HG03432 (cell line): ENCODE measurements at regions not wholly inside any gene's neighbourhood (a gene's known extent, or its start where the extent isn't known, plus 50 kb on each side); places are given as distances from the start of the nearest gene placed in this dataset.
A peak's percentile ranks its signal among the peaks of the same experiment; 100 is the strongest.

Experiments used
- ATAC-seq: cut with Tn5 transposase; IDR thresholded peaks from one replicate; pipeline ENCODE4 v1.9.1; 2021; ENCODE audit warnings: mild to moderate bottlenecking, moderate library complexity; ENCODE audit not compliant: unreplicated experiment

DNA sequence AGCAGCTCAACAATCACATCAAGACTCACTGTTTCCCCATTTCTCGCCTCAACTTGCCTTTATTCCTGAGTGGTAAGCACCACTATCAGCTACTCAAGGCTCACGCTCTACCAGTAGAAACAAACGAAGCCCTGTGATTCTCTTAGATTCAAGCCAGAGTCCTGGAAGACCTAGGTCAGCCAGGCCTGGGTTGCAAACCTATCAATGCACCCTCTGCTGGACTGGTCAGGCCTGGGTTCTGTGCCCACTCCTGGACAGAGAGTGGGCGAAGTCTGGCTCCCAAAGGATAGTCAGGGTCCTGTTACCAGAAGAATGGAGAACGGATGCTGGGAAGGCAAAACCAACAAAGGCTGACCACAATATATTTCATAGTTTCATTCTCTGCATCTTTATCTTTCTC, 308.4 kb downstream of the SHQ1 start:
- ATAC-seq: no peak

DNA sequence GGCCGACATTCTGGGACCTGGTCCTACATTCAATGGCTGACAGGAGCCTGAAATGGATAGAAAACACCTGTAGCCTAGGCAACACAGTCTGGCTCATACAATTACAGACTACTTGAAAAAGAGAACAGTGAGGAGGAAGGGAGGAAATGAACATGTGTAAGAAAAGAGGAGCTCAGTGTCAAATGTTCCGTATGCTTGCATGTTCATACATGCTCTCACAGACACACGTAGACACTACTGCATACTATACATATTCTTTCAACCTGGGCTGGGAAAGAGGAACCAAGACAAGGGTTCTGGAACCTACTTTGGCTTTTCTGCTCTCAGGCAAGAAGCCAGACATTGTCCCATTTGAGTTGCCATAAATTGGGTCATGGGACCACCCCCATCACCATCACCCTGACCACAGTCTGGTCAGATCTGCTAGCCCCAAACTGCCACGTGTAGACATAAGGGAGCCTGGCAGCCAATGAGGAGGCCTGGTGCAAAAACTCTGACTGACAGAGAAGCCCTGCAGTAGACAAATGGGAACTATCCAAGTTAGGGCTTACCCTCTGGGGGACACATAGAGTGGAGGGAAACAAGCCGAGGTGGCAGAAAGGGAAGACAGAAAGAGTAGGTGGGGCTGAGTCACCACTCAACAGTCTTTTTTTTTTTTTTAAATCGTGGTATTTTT, 310.0 kb downstream of the SHQ1 start:
- ATAC-seq: no peak

DNA sequence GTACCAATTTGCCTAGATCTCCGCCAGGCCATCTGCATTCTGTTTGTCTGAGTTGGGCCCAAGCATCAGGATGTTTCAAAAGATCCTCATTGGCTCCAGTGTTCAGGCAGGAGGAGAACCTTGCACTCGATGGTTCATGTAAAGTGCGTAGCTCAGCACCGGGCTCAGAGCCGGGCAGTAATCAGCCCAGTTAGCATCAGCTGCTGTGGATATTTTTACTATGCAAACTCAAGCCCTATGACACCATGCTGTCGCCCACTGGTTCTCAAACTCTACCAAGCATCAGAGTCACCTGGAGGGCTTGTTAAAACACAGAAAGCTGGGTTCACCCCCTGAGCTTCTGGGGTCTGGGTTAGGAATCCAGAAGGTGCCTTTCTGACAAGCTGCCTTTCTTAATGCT, 310.8 kb downstream of the SHQ1 start:
- no peak for ATAC-seq

DNA sequence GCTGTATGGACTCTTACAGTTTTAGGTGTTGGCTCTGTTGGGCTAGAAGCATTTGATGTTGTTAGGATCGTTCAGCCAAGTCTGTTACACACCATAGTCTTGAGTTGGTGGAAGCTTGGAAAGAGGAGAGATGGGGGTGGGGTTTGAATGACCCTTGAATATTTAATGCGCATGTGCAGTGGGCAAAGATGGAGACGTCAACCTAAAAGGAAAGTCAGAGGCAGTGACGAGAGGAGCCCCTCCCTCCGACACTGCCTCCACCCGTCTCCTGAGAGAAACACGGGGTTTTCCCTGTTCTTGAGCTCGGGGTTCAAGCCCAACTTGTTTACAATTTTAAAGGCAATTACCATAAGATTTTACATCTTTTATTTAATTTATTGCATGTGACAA, 311.4 kb downstream of the SHQ1 start:
- no peak for ATAC-seq

DNA sequence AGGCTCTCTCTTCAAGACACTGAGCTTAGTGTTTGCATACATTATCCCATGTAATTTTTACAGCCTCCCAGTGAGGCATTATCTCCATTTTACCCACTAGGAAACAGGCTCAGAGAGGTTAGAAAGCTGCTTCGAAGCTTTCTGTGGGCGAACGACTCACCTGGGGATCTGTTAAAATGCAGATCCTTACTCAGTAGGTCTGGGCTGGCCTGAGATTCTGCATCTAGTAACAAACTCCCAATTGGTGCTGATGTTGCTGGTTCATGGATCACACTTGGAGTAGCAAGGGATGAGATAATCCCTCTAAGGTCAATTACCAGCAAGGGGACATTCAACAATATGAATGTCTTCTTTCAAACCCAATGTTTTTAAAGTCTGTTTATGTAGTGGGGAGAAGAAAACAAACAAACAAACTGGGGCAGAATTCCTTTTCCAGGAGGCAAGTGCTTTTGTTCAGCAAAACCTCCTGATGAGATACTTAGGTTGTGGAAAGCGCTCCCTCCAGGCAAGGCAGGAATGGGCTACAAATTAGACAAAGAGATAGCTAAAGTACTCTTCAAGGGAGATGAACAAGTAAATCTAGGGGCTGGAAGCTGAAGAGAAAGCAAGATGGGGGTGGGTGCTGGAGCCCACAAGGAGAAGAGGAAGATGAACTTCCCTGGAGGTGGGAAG, 311.9 kb downstream of the SHQ1 start:
- no peak for ATAC-seq

DNA sequence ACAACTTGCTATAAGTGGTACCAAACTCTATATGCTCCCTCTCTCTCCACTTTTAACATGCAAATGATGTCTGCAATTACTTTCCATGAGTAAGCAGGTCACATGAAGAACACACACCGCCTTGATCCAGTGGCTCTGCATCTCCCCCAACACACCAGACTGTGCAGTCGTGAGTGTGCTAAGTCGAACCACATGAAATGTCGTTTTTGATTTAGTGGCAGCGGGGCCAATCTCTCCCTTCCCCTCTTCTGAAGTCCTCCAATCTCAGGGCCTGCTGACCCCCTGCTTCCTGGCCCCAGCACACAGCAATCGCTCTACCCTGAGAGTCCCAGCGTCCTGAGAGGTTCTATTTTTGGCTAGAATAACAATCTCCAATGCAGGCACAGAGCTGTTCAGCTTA, 312.5 kb downstream of the SHQ1 start:
- no peak for ATAC-seq

DNA sequence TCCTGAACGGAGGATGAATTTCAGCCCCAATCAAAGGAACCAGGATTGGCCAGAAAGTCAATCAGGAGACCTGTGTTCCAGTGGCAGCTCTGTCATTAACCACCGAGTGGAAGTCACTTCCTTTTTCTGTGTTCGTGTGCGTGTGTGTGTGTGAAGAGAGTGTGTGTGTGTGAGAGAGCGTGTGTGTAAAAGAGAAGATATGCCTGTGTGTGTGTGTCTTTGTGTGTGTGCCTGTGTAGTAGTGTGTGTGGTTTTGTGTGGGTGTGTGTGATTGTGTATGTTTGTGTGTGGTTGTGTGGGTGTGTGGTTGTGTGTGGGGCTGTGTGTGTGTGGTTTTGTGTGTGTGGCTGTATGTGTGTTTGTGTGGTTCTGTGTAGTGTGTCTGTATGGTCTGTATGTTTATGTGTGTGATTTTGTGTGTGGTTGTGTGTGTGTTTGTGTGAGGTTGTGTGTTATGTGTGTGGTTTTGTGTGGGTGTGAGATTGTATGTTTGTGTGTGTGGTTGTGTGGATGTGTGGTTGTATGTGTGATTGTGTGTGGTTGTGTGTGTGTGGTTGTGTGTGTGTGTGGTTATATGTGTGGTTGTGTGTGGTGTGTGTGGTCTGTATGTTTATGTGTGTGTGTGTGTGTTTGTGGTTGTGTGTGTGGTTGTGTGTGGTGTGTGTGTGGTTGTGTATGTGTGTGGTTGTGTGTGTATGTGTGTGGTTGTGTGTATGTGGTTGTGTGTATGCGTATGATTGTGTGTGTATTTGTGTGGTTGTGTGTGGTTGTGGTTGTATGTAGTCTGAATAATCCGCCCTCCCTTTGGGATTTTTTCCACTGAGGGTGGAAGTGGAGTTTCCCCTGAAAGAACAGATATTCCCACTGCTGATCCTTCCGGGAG, 314.4 kb downstream of the SHQ1 start:
- ATAC-seq: no peak

DNA sequence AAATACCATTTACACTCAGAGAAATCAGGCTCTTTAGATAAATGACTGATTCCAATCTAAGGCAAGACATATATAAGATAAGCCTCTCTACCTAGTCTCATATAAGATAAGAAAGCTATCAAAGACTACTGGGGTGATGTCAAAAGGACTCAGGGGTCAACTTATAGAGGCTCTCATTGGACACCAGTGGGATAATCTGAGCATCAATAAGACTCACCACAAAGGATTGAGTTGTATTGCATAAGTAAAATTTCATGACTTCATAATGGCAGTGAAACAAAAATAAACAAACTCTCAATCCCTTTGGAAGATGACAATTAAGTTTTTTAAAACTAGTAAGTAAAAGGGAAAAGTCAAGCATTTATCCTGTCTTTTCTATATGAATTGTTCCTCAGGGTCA, 317.8 kb downstream of the SHQ1 start:
- ATAC-seq: no peak

DNA sequence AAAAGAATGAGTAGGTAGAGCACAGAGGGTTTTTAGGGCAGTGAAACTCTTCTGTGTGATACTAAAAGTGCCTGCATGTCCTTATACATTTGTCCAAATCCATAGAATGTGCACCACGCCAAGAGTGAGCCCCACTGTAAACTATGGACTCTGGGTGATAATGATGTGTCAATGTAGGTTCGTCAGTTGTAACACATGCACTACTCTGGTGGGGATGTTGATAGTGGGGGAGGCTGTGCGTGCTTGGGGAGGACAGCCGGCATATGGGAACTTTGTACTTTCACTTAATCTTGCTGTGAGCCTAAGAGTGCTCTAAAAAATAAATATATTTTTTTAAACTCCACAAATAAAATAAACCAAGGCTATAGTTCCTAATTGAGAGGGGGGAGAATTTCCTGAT, 319.2 kb downstream of the SHQ1 start:
- no peak for ATAC-seq

DNA sequence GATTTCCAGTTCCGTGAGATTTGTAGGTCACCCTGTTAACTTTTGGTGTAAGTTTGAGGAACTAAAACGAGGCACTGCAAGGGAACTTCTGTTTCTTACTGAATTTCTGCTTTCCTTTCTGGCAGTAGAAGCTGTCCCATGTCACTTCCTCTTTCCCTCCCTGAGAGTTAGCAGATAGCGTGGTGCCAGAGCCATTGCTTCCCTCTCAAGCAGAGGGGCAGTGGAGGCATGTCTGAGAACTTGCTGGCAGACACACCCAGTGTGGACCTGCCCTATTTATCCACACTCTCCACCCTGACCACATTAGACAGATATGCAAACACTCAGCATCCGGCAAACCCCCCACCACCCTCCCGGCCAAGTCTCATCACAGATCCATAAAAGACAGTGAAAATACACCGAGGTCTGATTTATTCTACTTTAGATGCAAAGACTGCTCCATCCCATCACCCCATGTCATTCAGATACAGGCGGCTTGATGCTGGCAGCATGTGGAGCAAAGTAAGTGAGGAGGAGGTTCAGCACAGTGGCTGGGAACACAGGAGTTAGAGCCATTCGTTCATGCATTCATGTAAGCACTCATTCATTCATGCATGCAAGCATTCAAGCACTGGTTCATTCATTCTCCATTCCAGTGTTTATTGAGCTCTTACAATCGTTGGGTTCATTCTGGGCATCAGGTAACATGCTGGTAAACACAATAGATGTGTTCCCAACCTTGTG, 324.7 kb downstream of the SHQ1 start:
- peak; percentile 91 for ATAC-seq

DNA sequence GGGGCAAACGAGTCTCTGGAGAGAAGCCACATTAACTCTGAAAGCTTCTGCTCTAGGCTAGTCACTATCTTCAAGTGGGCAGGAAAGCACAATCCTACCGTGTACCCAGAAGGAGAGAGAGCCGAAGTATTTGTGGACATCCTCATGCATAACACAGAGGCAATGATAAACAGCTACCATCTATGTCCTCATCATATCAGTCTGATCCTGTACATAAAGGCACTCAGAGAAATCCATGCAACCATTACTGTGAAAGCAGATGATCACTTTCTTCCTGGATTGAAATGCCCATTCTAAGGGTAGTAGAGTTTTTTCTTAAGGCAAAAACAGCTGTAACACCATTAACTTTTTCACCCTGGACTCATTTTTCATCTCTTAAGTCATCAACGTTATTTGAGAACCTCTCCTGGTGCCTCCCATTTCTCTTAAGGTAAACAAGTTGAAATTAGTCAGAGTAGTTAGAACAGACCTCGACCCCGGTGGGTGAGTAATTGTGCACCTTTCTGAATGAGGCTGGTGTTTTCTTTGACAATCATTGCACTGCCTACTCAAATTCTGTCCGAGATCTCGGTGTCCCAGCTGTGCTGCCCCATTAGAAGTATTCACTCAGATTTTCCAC, 327.4 kb downstream of the SHQ1 start:
- peak; percentile 46 for ATAC-seq

DNA sequence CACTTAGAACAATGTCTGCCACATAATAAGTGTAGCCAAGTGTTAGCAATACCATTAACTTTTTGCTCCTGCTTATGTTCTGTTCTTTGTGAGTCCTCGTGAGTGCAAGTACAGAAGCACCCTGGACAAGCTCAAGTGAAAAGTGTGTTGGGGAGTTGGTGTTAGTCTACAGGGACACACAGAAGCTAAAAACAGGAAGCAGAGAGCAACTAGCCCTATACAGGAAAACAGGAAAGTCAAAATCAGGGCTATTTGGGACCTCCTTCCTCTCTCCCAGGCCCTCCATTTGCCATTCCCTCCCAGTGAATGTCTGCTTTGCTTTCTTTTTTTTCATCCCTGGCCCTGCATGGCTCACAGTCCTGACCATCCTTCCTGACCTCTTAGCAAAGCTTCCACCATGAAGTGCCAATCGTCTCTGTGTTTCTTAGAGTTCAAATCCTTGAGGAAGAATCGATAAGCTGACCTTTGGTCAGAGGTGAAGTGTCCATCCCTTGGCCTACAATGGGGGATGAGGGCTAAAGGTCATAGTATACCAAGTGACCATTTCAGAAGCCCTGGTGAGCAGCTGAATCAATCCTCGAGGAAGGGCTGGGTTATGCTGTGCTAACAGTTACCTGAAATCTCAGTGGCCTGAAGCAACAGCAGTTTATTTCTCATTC, 328.2 kb downstream of the SHQ1 start:
- ATAC-seq: no peak

DNA sequence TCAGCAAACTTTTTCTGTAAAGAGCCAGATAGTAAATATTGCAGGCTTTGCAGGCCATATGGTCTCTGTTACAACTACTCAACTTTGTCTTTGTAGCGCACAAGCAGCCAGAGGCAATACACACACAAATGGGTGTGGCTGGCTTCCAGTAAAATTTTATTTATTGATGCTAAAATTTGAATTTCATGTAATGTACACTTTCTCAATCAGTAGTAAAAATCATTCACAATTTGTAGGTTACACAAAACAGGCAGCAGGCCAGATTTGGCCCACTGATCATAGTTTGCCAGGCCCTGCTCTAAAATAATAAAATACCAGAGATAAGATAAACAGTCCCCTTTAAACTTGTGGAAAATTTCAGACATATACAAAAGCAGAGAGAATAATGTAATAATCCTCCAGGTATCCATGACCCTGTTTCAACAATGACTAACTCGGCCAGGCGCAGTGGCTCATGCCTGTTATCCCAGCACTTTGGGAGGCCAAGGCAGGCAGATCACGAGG, 330.3 kb downstream of the SHQ1 start:
- ATAC-seq: no peak

DNA sequence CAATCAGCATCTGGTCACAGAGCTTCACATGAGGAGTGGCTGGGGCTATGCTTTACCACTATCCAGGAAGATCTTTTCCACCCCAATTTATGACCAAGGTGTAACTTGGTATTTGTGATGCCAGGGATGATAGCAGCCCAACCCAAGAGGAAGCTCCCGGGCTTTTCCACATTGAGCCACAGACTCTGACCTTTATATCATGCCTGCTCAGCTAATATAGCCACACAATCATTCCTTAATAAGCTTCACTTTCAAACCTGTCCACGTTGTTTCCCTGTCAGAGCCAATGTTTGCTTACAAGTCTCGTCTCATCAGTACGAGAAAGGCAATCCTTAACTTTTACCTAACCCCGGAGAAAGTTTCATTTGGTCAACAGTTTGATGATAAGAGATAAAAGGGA, 330.9 kb downstream of the SHQ1 start:
- no peak for ATAC-seq

DNA sequence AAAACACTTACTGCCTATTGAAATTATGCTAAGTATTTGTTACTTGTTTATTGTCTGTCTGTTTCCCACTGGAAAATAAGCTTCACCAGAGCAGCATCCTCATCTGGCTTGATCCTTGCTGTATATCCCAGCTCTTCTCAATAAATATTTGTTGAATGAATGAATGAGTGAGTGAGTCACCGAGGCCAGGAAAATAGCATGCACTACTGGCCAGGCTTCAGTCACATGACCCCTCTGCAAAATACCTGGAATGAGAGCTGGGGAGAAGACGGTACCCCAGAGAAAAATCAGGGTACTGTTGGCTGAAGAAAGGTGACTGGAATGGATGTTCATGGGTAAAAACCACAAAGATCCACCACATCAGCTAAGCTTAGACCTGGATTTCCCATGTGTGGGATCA, 331.9 kb downstream of the SHQ1 start:
- no peak for ATAC-seq

DNA sequence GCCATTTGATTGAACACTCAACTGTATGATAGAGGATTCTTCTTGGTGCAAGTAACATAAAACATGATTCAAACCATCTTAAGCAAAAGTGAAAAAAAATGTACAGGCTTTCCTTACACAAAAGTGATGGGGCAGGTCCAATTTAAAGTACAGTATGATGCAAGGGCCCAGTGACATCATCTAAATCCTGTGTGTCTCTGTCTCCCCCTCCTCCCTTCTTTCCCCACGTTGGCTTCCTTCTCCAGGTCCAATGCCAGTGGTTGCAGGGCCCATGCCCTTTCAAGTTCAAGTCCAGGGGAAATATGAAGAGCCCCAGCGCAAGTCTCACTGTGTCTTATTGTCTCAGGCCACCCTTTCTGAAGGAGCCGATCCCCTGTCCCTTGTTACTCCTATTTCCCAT, 332.3 kb downstream of the SHQ1 start:
- ATAC-seq: no peak

DNA sequence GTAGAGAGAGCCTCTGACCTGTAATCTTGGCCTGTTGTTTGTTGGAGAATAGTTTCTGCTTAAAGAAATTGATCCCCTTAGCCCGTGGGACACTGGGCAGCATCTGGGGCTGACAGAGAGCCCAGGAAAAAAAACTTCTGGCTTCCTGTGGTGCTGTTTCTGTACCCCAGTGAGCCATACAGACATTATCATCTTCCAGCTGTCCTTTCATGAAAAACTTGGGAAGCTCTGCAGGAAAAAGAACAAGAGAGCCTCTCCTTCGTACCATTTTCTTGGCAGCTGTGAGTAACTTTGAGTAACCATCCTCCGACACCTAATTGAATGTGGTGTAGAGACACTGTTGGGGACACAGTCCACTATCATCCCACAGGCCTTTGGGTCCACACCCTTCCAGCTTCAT, 333.0 kb downstream of the SHQ1 start:
- no peak for ATAC-seq

DNA sequence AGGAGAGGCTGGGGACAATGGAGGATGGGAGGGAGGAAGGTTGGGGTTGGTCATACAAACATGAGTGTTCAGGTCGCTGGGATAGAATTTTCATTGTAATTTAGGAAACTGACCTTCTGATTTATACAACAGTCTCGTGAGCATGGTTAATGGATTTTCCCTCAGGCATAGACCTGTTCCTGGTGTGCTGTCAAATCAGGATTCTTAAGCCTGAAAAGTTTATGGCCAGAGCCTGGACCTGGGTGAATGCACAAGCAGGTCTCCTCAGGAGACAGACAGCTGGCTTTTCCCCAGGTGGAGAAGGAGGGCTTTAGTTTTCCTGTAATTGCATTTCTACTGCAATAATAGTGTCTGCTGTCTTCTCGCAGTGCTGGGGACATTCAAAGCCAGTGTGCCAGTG, 338.0 kb downstream of the SHQ1 start:
- no peak for ATAC-seq

DNA sequence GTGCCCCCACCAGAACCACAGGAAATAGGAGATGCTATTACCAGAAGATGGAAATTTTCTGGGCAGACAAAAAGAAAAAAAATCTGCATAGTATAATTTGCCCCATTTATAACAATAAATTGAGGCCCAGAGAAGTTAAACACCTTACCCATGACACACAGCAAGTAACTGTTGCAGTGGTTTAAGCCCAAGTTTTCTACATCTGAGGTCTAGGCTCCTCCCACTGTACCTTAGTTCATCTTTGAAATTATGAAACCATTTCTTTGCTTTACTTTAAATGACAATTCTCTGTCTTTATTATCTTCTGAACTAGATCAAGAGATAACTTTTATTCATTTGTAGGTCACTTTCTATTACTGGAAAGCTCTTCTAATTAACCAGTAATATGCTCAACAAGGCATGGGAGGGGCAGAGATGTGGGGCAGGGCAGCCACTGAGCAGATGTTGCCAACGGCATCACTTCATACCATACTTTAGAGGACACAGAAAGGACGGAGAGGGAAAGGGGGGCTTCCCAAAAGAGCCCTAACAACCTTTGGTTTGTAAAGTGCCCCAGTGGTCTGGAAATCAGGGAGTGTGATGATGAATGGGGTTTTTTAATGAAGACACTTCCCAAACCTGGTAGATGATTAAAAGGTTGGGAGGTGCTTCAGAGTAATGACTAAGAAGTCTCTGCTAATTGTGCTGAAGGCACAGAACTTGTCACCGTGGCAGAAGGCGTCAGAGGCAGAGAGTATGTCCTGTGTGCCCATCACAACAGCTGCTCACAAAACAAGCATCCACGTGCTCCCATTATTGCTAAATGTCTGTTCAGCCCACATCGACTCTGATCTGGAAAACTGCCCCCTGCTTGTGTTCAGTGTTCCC, 342.5 kb downstream of the SHQ1 start:
- ATAC-seq: no peak
